Calu3 (cell line): ENCODE measurements at regions not wholly inside any gene's neighbourhood (a gene's known extent, or its start where the extent isn't known, plus 50 kb on each side); places are given as distances from the start of the nearest gene placed in this dataset.

Experiments
- BruUV-seq: library from RNA; stranded (reverse); fragments of 400-500 nt; replicated peaks from 2 replicates; lab custom pipeline; 2021; lab: Mats Ljungman, UMichigan
- CTCF ChIA-PET: fragments of 300-600 bp; sonication (Branson Sonifier 250); formaldehyde crosslinking; loops from one replicate; lab custom pipeline; 2022; ENCODE audit warnings: antibody characterized with exemption; lab: Charles Lee
- DNase-seq: peaks from one replicate; pipeline ENCODE4 v3.0.0; 2022
- H3K27ac Mint-ChIP-seq: one replicate; pipeline ENCODE4 v1.8.0; 2022; ENCODE audit warnings: mixed read lengths; ENCODE audit not compliant: unreplicated experiment
- H3K27me3 Mint-ChIP-seq: one replicate; pipeline ENCODE4 v1.8.0; 2022; ENCODE audit warnings: mixed read lengths; ENCODE audit not compliant: unreplicated experiment
- H3K36me3 Mint-ChIP-seq: one replicate; pipeline ENCODE4 v1.8.0; 2022; ENCODE audit warnings: mild to moderate bottlenecking, moderate library complexity, mixed read lengths; ENCODE audit not compliant: insufficient read depth, unreplicated experiment
- H3K4me1 Mint-ChIP-seq: one replicate; pipeline ENCODE4 v1.8.0; 2022; ENCODE audit warnings: mild to moderate bottlenecking, low read depth, mixed read lengths; ENCODE audit not compliant: unreplicated experiment
- H3K4me3 Mint-ChIP-seq: one replicate; pipeline ENCODE4 v1.8.0; 2022; ENCODE audit warnings: mild to moderate bottlenecking, low read depth, moderate library complexity, mixed read lengths; ENCODE audit not compliant: unreplicated experiment
- H3K9me3 Mint-ChIP-seq: one replicate; pipeline ENCODE4 v1.8.0; 2022; ENCODE audit warnings: low read depth, mixed read lengths; ENCODE audit not compliant: unreplicated experiment
- intact Hi-C: fragments of 100-400 bp; cut with micrococcal nuclease; formaldehyde crosslinking; loops from one replicate; pipeline ENCODE4 v1.10.0; 2022; ENCODE audit not compliant: unreplicated experiment
- TF ChIP-seq, protein P1 (sequence below): fragments of 200-600 bp; IDR thresholded peaks from one replicate; pipeline ENCODE4 v1.8.0; 2022; ENCODE audit warnings: antibody characterized with exemption; ENCODE audit not compliant: unreplicated experiment

DNA sequence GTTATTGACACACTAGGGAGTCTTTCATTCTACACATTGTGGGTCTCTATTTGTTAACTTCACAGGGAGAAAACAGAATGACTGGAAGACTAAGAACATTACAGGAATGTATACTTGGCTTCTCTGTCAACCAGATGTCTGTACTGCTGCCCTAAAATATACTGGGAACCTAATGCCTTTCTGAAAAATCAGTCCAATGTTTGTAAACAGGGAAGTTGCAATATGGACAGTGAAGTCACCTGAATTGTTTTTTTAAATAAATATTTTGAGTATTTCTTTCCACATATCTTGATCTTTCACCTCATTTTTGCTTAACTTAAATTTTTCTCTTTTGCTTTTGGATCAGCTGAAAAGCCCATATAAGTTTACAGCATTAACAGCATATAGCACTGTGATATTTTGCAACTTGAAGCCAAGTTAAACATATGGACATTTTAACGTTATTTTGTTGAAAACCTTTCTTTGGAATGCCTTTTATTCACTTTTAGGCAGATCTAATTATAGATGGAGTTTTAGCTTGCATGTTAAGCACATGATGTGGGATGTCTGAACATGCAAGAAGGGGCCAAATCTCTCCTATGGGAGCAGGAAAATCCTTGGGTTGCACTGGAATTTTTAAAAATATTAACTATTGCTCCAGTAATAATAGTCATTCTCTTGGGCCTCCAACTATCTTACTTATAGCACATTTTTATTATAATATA, 137.7 kb upstream of the TWIST2 start:
- peaks cover 25% of the 10 kb centered on the region for H3K27me3 Mint-ChIP-seq
- H3K4me3 Mint-ChIP-seq, result no peak overlapping the region
- BruUV-seq, result no TSS peak
- no peaks in the 10 kb centered on the region for H3K9me3 Mint-ChIP-seq
- TF ChIP-seq, protein P1, sequence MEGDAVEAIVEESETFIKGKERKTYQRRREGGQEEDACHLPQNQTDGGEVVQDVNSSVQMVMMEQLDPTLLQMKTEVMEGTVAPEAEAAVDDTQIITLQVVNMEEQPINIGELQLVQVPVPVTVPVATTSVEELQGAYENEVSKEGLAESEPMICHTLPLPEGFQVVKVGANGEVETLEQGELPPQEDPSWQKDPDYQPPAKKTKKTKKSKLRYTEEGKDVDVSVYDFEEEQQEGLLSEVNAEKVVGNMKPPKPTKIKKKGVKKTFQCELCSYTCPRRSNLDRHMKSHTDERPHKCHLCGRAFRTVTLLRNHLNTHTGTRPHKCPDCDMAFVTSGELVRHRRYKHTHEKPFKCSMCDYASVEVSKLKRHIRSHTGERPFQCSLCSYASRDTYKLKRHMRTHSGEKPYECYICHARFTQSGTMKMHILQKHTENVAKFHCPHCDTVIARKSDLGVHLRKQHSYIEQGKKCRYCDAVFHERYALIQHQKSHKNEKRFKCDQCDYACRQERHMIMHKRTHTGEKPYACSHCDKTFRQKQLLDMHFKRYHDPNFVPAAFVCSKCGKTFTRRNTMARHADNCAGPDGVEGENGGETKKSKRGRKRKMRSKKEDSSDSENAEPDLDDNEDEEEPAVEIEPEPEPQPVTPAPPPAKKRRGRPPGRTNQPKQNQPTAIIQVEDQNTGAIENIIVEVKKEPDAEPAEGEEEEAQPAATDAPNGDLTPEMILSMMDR, result no peak
- H3K27ac Mint-ChIP-seq, result no peak overlapping the region
- no peaks in the 10 kb centered on the region for H3K36me3 Mint-ChIP-seq
- H3K4me1 Mint-ChIP-seq, result no peaks in the 10 kb centered on the region
- CTCF ChIA-PET, result no interaction called here
- no peak for DNase-seq
- intact Hi-C loops, result no loop called here

DNA sequence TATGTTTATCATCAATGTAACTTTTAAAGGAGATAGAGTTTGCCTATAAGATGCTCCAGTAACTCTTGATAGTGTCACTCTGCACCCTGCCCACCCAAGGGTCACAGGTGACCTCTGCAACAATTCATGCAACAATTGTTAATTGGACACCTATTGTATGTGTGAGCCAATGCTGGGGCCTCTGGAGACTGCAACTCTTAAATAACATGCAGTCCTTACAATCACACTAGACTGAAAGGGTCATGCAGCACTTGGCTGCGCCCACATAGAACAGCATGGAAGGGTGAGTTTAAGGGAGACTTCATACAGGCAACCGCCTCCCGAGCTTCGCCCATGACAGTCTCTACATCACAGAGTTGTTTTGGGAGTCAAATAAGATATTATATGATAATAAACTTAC, 137.1 kb upstream of the TWIST2 start:
- Mint-ChIP-seq H3K36me3 (no peaks in the 10 kb centered on the region), H3K27me3 (peaks cover 30% of the 10 kb centered on the region), H3K4me1 (no peaks in the 10 kb centered on the region), H3K4me3 (no peak overlapping the region), H3K27ac (no peak overlapping the region), H3K9me3 (no peaks in the 10 kb centered on the region)
- intact Hi-C loops, result no loop called here
- TF ChIP-seq, protein P1, result no peak
- no TSS peak for BruUV-seq
- no peak for DNase-seq
- CTCF ChIA-PET, result no interaction called here

DNA sequence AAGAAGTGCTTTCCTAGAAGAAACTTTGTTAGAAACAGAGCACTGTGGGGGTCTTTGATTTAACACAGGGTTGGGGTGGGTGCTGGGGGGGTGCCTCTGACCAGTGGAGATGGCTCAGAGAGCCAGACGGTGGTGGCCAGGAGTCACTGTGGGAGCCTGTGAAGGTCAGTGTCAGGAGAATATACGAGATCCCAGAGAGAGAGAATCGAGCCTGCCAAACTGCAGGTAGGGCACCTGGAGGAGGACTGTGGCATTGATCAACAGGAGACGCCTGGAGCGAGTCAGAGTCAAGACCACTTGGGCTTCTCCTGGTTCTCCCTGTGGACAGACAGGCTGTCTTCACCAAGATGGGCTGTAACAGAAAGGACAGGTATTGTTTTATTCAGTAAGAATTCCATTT, 136.5 kb upstream of the TWIST2 start:
- CTCF ChIA-PET, result no interaction called here
- TF ChIP-seq, protein P1, result no peak
- no TSS peak for BruUV-seq
- peaks cover 35% of the 10 kb centered on the region for H3K27me3 Mint-ChIP-seq
- intact Hi-C loops, result no loop called here
- no peak overlapping the region for H3K27ac Mint-ChIP-seq
- no peaks in the 10 kb centered on the region for H3K36me3 Mint-ChIP-seq
- H3K9me3 Mint-ChIP-seq, result no peaks in the 10 kb centered on the region
- no peaks in the 10 kb centered on the region for H3K4me1 Mint-ChIP-seq
- DNase-seq, result no peak
- no peak overlapping the region for H3K4me3 Mint-ChIP-seq

DNA sequence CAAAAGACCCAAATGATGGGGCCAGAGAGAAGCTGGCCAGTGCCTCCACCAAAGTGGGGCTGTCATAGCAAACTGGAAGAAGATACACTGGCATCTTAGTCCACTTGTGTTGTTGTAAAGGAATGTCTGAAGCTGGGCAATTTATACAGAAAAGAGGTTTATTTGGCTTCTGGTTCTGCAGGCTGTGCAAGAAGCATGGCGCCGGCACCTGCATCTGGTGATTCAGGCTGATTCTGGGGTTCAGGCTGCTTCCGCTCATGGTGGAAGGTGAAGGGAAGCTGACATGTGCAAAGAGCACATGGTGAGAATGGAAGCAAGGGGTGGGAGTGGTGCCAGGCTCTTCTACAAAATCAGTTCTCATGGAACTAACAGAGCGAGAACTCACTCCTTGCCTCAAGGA, 135.9 kb upstream of the TWIST2 start:
- Mint-ChIP-seq H3K36me3 (no peaks in the 10 kb centered on the region), H3K27me3 (peaks cover 39% of the 10 kb centered on the region), H3K27ac (no peak overlapping the region), H3K4me3 (no peak overlapping the region), H3K9me3 (no peaks in the 10 kb centered on the region), H3K4me1 (no peaks in the 10 kb centered on the region)
- DNase-seq, result no peak
- CTCF ChIA-PET, result no interaction called here
- TF ChIP-seq, protein P1, result no peak
- no TSS peak for BruUV-seq
- intact Hi-C loops, result no loop called here
